GM18511 (cell line): ENCODE measurements at regions not wholly inside any gene's neighbourhood (a gene's known extent, or its start where the extent isn't known, plus 50 kb on each side); places are given as distances from the start of the nearest gene placed in this dataset.
"Not testable (repeated sequence)": the region's sequence is repeated elsewhere in the genome, so short reads cannot be mapped to it uniquely, and the experiment has no call there.

ENCODE experiments used
- ATAC-seq: cut with Tn5 transposase; IDR thresholded peaks from one replicate; pipeline ENCODE4 v1.9.1; 2021; ENCODE audit warnings: mild to moderate bottlenecking, moderate library complexity; ENCODE audit not compliant: unreplicated experiment

DNA sequence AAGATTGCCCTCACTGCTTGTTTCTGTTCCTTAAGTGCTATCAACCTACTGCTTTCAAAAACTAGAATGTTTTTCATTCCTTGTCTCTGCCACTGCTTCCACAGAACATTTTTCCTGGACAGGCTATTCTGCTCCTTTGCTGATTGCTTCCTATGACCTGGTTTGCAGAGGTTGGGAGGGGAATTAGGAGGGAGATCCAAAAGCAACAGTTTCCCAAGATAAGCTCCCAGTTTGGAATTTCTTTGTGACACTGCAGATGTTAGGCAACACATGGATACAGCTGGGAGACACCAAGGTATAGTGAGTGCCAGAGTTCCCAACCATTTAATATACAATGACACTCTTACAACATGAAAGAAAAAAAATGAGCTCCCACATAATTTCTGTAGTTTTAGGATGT, 1036.5 kb downstream of the ROBO2 start:
- no peak for ATAC-seq

GRCh38 chr3:78077178-78077577, 1037.3 kb downstream of the ROBO2 start:
- ATAC-seq: no peak

GRCh38 chr3:78077842-78078241, 1037.9 kb downstream of the ROBO2 start:
- ATAC-seq: no peak

DNA sequence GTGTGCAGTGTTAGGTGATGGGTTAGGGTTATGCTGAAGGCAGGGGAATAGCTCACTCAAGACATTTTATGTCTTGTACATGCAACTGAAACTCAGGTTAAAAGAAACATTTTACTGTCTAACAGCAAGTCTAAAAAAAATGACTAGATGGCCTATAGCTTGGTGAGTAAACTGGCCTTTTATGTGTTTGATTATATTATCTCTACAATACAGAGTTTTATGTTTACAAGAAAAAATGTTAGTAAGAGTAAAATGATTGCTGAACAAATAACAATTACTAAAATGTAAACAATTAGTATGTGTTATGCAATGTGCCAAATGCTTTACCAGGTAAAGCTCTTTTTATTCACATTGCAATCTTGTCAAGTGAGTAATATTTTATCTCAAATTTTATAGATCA, 1039.6 kb downstream of the ROBO2 start:
- no peak for ATAC-seq

- ATAC-seq: no peak
These were observed 1046.3 kb downstream of the ROBO2 start for GRCh38 chr3:78086150-78086549.

DNA sequence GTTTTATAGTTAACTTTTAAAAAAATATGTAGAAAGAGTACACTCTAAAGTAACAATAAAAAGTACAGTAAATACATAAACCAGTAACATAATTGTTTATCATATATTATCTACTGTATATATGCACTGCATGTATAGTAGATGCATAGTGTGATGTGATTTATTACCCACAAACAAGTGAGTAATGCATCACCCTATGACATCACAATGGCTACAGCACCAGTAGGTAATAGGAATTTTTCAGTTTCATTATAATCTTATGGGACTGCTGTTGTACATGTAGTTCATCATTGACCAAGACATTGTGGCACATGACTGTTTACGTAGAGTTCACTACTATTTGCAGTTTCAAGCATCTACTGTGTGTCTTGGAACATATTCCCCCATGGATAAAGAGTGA, 1047.2 kb downstream of the ROBO2 start:
- no peak for ATAC-seq

DNA sequence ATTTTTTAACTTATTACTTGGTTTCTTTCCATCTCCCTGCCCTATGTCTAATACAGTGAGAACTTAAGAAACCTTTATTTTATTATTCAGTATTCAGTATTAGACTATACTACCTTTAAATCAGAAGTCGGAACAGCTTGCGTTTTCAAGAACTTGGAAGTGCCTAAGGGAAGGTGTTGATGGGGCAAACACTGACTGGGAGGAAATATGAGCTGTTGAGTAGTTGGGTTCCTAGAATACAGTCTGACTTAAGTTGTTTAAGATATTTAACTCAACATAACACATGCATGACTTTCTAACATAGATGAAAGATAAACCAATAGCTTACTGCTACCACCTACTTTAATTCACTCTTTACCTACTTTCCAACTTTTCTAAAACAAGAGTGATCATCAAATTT, 1048.1 kb downstream of the ROBO2 start:
- ATAC-seq: no peak

- no peak for ATAC-seq
These were observed 1050.5 kb downstream of the ROBO2 start for GRCh38 chr3:78090382-78090781.

GRCh38 chr3:78091478-78092119, 1051.7 kb downstream of the ROBO2 start:
- no peak for ATAC-seq

DNA sequence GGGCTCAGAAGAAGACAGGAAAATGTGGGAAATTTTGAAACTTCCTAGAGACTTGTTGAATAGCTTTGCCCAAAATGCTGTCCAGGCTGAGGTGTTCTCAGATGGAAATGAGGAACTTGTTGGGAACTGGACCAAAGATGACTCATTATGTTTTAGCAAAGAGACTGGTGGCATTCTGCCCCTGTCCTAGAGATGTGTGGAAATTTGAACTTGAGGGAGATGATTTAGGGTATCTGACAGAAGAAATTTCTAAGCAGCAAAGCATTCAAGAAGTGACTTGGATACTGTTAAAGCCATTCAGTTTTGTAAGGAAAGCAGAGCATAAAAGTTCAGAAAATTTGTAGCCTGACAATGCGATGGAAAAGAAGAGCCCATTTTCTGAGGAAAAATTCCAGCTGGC, 1052.7 kb downstream of the ROBO2 start:
- not testable (repeated sequence) for ATAC-seq

DNA sequence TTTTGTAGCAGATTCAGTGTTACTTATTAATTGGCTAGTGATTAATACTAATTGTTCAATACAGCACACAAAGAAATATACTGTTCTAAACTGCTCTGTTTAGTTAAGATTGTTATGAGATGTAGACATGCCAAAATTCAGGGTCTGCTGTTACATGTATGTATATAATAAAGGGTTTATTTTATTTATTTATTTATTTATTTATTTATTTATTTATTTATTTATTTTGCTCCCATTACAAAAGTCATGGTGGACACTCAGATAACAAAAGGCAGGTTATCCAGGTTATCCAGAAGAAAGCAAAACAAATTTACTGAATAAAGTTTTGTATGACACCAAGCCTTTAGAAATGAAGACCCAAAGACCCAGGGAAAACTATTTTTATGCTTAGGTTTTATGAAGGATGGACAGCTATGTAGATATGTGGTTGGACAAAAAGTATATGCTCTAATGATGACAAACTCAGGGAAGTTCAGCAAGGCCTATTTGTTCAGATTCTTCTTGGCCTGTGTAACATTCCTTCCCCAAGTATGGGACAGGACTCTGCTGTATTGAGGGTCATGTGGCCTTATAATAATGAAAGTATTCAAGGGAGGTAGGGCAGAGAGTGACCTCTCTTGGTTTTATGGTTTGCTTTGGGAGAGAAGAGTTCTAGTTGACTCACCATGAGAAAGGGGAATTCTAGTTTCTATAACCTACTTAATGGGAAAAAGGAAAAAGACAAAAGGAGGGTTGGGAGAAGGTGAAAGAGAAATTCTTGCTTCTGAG, 1056.8 kb downstream of the ROBO2 start:
- ATAC-seq: no peak

DNA sequence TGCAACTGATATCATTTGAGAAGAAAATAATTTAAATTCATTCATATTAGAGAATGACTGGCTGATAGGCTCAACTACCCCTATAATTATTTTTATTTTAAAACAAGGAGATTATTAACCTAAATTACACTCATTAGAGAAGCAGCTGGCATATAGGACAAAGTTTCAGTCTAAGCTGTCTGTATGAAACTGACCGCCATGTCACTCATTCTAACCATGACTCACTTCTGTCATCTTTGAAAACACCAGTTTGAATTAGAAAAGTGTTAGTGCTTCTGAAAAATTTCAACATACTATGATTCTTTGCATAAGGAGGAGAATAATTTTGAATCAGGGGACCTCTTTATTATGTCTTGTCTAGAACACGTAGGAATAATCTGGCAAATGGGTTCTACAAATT, 1058.5 kb downstream of the ROBO2 start:
- ATAC-seq: no peak

DNA sequence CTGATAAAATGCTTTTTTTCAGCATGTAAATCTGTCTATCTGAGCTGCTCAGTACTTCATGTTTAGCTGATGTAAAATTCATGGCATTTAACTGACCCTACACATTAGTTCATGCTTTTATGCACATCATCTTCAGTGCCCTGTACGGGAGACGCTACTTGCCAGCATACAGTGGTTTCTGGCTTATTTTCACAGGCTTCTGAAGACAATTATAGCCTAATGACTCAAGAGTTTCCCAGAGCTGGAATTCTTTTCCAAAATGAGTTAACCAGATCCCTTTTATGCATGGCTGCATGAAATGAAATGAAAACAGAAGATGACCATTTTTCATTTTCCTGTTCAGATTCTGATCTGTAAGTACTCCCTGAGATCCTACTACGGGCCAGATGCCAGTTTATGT, 1061.5 kb downstream of the ROBO2 start:
- ATAC-seq: no peak

- not testable (repeated sequence) for ATAC-seq
These were observed 1068.5 kb downstream of the ROBO2 start for GRCh38 chr3:78108269-78108961.

GRCh38 chr3:78112291-78113010, 1072.6 kb downstream of the ROBO2 start:
- ATAC-seq: no peak

- no peak for ATAC-seq
These were observed 1076.1 kb downstream of the ROBO2 start for GRCh38 chr3:78115983-78116382.

DNA sequence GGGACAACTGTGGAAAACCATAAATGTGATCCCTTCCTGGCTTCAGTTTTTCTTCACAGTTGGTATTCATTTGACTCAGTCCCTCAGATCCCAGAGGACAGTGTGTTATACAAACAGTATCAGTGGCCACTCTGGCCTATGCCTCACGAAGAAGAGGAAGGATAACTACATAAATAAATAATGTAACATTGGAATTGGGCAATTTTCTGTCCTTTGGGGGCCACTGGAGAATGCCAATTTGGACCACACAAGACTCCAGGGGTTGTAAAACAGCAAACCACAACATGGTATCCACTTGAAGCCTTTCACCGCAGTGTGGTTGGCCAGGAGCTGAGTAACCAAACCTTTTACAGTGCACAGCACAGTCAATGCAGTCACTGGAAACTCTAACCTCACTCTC, 1077.0 kb downstream of the ROBO2 start:
- no peak for ATAC-seq

DNA sequence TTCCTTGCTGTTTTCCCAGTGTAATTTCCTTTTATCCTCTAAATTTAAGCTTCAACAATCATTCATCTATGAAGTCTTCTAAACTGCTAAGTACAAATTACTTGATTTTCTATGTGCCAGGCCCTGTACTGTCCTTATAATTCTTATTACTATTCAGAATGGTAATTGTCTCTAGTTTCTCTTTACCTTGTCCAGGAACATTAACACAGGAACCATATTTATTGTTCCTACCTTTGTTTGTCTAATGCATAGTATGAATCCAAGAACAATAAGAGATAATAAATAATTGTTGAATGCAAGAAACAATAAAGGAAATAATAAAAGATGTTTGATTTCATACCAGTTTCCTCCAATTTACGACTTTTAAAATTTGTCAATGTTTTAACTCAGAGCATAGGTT, 1083.2 kb downstream of the ROBO2 start:
- no peak for ATAC-seq

GRCh38 chr3:78129707-78130106, 1089.8 kb downstream of the ROBO2 start:
- ATAC-seq: no peak

DNA sequence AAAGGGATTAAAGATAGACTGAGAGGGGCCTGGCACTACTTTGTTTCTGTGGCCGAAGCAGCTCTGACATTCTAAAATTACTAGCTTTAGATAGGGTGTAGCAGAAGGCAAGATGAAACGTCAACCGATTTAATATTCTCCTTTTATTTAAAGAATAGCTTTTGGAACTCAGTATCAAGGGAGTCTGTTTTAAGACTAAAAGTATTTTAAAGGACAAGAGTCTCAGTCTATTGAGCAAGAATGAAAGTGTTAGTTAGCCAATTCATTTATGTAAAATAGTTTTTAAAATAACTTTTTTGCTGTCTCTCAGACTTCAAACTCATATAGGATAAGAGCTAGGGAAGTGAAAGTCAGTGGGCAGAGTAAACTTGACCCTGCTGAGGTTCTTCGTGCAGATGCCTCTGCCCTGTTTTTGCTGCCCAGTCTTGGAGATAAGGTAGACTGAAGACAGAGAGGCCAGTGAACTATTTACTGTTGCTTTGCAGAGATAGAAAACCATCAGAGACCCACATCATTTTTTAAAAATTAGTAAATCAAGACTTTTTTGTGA, 1090.9 kb downstream of the ROBO2 start:
- ATAC-seq: no peak

- no peak for ATAC-seq
These were observed 1094.6 kb downstream of the ROBO2 start for GRCh38 chr3:78134496-78134895.
